ENCODE measurements at regions not wholly inside any gene's neighbourhood (a gene's known extent, or its start where the extent isn't known, plus 50 kb on each side); places are given as distances from the start of the nearest gene placed in this dataset.

- peaks cover 5% of the 10 kb centered on the region for H3K27me3 Mint-ChIP-seq (ENCODE audit: insufficient read depth, low read depth, poor library complexity)
- no peak overlapping the region for H3K4me3 Mint-ChIP-seq
- TF ChIP-seq EZH2 (IDR thresholded peaks at IDR 0.05; ENCODE audit: low read depth, unreplicated experiment) (no peak), ZNF331 (CRISPR knock-in tag; IDR thresholded peaks at IDR 0.05; ENCODE audit: low read depth) (no peak), CTCF (conservative IDR thresholded peaks at IDR 0.05; ENCODE audit: low read depth in 2 of 2) (no peak), JUNB (IDR thresholded peaks at IDR 0.05; ENCODE audit: unreplicated experiment) (no peak), STAT1 (IDR thresholded peaks at IDR 0.05; ENCODE audit: unreplicated experiment) (no peak), POLR2AphosphoS5 (IDR thresholded peaks at IDR 0.05; ENCODE audit: low read depth) (no peak), REST (IDR thresholded peaks at IDR 0.05; ENCODE audit: unreplicated experiment) (no peak), NANOG (IDR thresholded peaks at IDR 0.05; ENCODE audit: borderline replicate concordance) (no peak), EZH2phosphoT487 (IDR thresholded peaks at IDR 0.05; ENCODE audit: unreplicated experiment) (no peak), ZNF114 (CRISPR knock-in tag; IDR thresholded peaks at IDR 0.05) (no peak), ETS1 (IDR thresholded peaks at IDR 0.05) (no peak), ZNF462 (CRISPR knock-in tag; IDR thresholded peaks at IDR 0.05) (no peak), CREB1 (CRISPR knock-in tag; IDR thresholded peaks at IDR 0.05; ENCODE audit: low read depth) (no peak)
- Histone ChIP-seq H3K4me3 (no peak overlapping the region), H3K36me3 (ENCODE audit: insufficient read depth) (no peaks in the 10 kb centered on the region), H4K20me1 (replicated peaks; ENCODE audit: insufficient read depth) (no peaks in the 10 kb centered on the region), H3K4me1 (ENCODE audit: insufficient read depth) (no peaks in the 10 kb centered on the region), H3K79me2 (replicated peaks; ENCODE audit: insufficient read depth) (no peaks in the 10 kb centered on the region), H3K4me2 (no peak overlapping the region), H3K27ac (ENCODE audit: low read depth) (no peak overlapping the region), H3K27me3 (ENCODE audit: insufficient read depth) (no peaks in the 10 kb centered on the region), H3K9me2 (ENCODE audit: insufficient read depth) (peaks cover 17% of the 10 kb centered on the region; the same call in 1 of the 2 replicates), H3F3A (replicated peaks; ENCODE audit: low read depth) (no peaks in the 10 kb centered on the region), H2AFZ (no peak overlapping the region)
- no peak overlapping the region; the same call in 1 of the 2 replicates for H3K27ac Mint-ChIP-seq
- H3K36me3 Mint-ChIP-seq (ENCODE audit: low read depth) = peaks cover 11% of the 10 kb centered on the region; the same call in 2 of the 3 replicates
- DNase-seq (ENCODE audit: low spot score) (no peak), ATAC-seq (no peak)
- H3K4me1 Mint-ChIP-seq = peaks cover 5% of the 10 kb centered on the region; the same call in 2 of the 3 replicates
- peaks cover 21% of the 10 kb centered on the region; the same call in 2 of the 3 replicates for H3K9me3 Mint-ChIP-seq
Observed at GRCh38 chr3:72196377-72196929, 411.5 kb upstream of the PROK2 start.
